Medulla oblongata (tissue), 1 donor: ENCODE measurements at regions not wholly inside any gene's neighbourhood (a gene's known extent, or its start where the extent isn't known, plus 50 kb on each side); places are given as distances from the start of the nearest gene placed in this dataset.

ENCODE experiments used
- DNase-seq: peaks from one replicate; pipeline ENCODE4 v3.0.0-alpha.2; 2015; ENCODE audit errors: extremely low spot score

DNA sequence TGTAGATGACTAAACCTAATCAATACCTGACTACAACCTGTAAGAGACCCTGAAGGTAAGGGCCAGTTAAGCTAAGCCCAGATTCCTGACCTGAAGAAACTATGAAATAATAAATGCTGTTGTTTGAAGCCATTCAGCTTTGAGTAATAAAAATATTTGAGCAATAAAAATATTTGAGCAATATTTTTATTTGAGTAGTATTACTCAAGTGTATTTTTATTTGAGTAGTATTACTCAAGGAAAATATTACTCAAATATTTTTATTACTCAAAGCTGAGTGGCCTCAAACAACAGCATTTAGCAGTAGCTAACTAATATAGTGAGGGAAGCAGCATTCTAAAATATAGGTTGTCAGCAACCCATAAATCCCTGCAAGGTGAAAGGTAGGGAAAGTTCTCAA is 143.8 kb upstream of the RARB start:
- no peak for DNase-seq

DNA sequence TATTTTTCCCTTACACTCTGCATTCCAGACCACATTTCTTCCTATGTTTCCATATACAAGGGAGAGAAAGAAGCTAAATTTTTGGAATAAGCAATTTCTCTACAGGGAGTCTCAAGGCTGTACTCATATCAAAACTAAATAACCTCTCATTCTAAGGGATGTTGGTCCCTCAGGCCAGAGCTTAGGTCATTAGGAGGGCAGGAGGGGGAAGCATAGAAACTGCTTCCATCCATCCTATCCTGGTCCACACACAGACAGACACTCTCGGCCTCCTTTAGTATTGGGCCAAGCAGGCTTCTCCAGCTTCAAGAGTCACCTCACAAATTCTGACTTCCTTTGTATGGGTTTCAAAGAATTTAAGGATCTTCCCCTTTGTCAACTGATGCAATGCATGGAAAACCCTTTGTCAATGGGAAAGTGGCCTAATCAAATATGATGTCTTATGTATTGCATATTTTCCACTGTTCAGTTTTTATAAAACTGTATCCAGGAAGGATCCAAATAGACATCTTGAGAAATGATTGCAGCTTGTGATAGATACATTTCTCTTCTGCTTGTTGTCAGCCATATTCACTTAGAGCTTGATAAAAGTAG is 140.7 kb upstream of the RARB start:
- no peak for DNase-seq

DNA sequence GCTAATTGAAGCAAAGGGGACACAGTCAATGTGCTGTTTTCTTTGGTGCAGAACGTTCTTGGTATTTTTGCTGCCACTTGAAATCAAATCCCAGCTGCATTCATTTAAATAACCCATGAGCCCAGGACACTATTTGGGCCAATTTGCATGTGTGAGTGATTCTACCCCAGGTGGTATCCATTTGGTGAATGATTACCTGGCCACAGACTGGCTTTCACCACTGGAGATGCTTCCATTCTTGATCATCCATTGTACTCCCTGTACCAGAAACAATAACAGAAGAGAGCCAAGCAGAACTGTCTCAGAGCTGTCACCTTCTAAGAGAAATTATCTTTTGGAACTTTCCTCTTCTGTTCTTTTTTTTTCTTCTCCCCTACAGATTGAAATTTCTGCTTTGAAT is 139.7 kb upstream of the RARB start:
- DNase-seq, result no peak

DNA sequence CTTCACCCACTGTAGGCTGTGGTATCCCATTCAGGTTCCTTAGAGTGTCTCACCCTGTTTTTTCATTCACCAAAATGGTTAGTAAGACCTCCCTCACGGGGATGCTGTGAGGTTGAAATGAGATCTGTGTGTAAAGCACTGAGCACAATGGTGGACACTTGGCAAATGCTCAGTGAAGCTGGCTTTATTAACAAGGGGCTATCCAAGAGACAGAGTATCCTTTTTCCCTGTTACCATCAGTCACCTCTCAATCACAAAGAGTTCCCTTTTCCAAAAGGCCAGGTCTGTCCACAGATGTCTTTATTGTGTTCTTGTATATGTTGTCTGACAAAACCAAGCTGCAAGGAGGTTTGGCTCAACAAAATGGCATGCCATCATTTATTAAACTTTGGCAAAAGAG is 138.9 kb upstream of the RARB start:
- no peak for DNase-seq

DNA sequence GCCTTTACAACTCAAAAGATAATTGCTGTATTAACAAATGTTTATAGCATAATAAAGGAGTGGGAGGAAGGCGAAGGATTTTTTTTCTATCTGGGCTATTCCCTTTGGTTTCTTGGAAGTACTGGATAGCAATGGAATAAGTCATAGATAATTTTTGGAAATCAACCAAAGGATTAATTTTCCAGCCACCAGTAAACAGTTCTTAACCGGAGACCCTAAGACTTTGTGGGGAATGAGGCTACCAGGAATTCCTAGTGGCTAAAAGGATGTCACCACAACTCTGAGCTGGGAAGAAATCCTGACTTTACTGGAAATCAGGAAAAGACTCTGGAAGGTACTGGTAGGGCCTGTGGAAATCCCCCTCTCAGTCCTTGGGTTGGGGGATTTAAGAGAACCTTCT is 138.4 kb upstream of the RARB start:
- DNase-seq, result no peak

DNA sequence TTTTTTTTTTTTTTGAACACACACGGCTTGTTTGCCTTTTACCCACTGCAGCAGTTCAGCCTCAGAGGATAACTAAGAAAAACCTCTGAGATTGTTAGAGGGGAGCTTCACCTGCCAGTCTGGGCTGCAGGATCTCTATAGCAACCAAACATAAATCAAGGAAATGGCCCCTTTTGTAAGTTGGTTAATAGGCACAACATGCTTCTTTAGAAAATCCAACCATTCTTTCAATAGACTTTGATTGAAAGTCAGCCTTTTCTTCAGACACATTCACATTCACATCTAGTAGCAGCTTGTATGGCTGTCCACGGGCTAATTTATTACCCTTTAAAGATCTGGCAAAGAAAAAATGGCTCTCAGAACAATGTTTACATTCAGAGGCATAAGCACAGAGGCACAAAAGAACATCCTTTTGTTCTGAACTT is 136.6 kb upstream of the RARB start:
- peak; percentile 31 for DNase-seq

DNA sequence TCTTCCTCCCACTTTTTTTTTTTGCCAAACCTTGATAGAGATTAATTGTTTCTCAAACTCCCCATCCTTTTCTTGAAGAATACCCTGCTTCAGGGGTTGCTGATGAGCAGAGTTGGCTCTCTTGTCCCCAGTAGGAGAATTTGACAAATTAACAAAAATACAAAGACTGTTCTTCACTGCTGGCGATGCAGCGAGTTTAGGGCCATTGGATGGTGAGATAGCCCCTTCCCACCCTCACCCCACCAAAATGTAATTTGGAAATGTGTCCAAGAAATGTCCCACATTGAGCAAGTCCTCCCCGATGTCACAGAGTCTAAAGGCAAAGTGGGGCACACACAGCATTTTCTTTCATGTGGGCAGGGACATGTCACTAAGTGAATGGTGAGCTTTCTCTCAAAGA is 136.0 kb upstream of the RARB start:
- DNase-seq, result no peak

DNA sequence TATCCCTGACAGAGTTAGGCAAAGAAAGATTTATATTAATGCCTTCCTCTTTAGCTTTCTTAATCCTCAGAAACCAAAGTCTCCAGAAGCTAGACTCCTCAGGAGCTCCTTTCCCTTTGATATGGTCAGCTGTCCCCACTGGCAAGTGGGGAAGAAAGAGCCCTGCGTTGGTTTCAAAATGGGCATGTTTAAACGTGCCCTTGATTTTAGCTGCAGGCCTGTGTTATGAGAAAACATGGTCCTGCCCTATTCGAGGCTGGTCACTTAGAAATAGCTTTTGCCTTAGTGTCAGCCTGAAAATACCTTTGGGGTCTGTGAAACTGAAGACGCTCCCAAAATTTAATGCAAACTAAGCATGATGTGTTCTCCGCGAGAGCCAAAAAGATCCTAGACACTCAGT is 135.5 kb upstream of the RARB start:
- no peak for DNase-seq

DNA sequence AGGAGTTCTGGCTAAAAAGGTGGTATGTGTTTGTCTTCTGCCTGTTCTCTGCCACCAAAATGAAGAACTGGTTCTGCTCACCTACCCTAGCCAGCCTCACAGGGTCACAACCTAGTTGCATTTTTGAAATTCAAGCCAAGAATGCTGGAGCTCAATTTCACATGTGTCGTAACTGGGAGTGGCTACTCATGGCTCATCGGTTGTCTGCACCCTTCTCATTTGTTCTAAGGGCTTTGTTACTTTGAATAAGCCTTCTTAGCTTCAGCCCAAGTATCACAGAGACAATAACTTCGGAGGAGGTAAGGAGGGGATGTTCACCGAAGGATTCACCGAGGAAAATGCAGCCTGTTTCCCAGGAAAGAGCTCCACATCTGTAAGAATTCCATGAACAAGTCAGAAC is 134.3 kb upstream of the RARB start:
- no peak for DNase-seq

DNA sequence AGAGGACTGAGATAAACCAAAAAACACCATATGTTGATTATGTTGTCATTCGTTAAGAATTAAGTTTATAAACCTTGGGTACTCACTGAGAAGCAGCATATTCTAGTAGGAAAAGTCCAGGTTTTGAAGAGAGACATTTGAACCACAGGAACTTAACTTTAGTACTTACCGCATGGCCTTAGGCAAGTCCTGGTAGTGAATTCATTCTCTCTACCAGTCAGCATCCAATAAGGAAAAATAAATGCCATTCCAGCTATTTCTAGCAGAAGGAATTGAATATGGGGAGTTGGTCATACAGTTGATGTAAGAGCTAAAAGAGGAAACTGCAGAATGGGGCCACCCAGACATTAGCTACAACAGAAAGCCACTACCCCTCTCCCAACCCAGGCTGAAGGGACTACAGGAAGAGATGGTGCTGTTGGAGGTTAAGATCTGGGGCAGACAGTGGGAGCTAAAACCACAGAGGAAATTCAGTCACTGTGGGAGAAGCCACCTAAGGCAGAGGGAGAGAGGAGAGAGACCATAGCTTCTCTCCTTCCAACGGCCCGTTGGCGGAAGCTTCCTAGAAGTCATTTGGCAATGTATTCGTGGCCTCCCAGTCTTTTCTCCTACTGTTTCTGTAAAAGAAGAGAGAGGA is 133.8 kb upstream of the RARB start:
- no peak for DNase-seq

DNA sequence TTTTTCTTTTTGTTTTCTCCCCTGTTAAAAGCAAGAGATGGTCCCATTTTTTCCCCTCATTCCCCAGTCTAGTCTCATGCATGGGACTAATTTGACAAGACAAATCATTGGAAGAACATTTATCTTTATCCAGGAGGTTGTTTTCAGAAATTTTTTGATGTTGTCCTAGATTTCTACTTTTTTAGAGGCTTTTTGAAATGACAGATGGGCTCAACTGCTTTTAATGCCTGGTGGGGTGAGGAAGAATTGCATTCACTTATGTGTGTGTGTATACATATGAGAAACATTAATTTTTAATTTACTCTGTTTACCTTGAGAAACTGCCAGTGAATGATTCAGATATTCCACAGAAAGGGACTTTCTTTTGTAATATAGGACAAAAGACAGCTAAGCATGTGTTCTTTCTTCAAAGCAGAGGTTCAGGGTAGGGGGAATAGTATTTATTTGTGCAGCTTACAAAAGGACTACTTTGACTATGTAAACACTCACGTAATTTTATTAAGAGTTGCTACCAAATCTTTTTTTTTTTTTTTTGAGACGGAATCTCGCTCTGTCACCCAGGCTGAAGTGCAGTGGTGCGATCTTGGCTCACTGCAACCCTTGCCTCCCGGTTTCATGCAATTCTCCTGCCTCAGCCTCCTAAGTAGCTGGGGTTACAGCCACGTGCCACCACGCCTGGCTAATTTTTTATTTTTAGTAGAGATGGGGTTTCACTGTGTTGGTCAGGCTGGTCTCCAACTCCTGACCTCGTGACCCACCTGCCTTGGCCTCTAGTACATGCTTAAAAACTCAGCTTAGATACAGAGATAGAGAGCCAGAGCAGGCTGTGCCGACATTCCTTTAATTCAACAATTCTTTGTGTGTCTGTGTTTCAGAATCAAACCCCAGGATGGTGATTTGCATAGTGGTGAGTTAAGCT is 130.1 kb upstream of the RARB start:
- no peak for DNase-seq

DNA sequence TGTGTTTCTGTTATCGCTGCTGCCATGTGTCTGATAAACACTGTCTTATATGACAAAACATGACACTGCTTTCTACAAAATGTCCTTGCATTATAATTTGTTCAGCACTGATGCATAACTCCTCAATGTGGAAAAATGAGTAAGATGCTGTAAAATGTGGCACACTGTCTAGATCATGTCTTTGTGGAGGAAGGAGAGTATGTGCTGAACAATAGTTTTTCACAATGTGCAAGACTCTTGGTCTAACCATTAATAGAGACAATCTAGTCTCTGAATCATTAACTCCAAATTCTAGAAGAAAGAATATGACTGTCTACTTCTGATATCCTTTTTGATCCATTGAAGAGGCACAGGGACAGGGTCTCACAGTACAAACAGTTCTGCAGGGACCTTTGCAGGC is 127.9 kb upstream of the RARB start:
- no peak for DNase-seq

DNA sequence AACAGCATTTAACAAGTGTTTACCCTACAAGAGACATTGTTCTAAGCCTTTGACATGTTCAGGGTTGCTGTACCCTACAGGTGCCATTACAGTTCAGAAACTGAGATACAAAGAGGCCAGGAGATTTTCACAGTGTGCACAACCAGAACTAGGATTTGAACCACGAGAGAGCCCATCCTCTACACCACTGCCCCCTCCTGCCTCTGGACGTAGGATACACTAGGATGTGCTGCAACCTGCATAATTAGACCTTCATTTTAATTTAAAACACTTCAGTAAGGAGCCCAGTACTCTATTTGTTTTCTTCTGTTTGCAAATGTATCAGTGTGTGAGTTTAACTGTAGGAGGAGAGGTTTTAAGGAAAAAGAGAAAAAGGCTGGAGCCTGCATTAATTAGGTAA is 123.1 kb upstream of the RARB start:
- no peak for DNase-seq

DNA sequence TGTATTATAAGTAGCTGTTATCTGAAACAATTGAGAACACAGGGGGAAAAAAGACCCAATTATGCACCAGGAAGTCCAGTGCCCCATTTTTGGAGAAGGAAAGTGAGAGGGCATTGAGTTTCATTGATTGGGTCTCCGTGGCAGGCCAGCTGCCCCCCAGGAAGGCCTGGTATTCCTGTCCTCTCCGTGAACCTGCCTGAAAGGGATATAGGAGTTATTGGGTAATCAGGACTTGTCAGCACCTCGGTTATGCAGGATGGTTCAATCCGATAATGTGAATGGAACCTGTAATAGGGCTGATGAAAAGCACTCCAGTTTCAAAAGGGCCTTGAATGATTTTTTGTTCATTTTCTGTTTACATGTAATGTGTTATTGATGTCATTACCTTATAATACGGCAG is 122.0 kb upstream of the RARB start:
- no peak for DNase-seq

DNA sequence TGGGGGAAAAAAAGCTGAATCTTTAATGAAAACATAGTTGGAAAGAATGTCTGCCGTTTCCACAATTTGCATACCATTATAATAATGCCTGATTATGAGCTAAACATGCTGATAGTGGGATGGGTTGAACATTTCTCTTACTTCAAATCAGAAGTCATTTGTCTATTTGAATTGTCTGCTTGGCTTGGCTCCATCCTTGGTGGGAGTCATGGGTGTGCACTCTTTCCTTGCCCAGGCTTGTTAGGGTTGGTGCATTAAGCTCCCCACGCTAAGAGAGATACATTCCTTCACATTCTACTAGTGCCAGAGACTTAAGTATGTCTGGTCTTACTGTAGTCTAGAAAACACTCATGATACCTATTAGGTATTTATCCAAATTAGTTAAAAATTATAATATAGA is 121.4 kb upstream of the RARB start:
- DNase-seq, result no peak

DNA sequence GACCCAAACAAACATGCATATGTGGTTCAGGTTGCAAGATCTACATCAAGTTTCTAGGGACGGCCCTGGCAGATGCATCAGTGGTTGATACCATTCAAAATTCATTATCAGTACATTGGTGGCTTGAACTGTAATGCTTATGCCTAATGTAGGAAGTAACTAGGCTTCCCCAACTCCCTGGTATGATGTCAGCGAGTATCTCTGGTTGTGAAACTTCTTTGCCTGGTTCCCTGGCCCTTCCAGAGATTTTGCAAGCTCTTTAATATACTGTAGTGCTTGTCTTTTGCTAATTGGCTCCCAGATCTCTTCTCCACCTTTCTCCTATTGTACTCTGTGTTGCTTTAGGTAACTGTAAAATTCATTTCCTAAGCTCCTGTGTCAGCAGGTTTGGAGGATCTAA is 114.8 kb upstream of the RARB start:
- no peak for DNase-seq

DNA sequence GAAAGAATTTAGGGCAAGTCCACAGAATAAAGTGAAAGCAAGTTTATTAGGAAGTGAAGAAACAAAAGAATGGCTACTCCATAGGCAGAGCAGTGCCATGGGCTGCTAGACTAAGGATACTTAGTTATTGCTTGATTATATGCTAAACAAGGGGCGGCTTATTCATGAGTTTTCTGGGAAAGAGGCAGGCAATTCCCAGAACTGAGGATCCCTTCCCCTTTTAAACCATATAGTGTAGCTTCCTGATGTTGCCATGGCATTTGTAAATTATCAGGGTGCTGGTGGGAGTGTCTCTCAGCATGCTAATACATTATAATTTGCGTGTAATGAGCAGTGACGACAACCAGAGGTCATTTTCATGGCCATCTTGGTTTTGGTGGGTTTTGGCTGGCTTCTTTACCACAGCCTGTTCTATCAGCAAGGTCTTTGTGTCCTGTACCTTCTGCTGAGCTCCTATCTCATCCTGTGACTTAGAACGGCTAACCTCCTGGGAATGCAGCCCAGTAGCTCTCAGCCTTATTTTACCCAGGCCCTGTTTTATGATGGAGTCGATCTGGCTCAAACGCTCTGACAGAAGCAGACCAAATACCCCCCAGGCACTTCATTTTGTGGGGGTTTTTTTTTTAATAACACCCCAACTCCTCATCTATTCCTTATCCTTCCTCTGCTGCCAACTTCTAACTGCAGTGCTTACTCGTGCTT is 103.0 kb upstream of the RARB start:
- DNase-seq, result no peak

DNA sequence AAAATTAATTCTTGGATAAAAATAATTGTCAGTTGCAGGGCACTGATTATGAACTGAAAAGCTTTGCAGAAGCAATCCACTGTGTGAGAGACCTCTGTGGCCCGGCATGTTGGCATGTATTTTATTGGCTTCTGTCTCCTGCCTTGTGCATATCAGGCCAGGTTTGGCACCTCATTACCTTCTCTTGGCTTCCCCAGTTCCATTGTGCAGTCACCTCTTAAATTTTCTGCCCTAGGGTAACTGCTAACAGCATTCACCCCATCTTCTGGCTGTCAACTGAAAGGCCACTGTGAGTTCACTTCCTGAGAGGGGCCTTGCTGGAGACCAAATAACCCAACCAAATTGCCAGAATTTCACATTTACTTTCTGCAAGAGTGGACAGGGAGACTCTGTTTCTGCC is 92.7 kb upstream of the RARB start:
- DNase-seq, result no peak

DNA sequence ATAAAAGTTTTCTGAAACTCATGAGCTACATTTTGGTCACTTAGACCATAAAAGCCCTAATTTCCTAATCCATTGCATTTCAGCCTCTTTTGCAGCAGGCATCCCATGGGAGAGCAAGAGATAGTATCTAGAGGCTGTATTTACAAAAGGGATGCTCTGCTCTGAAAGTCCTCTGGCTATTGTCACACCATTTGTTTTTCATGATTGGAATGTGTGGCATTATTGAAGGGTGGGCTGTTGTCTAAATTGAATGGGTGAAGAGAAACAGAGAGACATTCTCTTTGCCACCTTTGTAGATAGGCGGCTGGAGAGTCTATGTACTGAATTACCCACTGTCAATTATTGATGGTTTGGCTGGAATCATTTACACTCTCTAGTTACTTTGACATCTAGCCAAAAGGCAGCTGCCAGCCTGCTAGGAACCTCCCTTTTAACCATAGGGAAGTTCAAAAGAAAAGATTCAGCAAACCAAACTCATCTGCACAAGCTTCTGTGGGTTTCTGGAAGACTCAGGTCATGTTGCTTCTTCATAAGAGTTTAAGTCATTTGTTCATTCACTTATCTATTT is 89.8 kb upstream of the RARB start:
- no peak for DNase-seq

DNA sequence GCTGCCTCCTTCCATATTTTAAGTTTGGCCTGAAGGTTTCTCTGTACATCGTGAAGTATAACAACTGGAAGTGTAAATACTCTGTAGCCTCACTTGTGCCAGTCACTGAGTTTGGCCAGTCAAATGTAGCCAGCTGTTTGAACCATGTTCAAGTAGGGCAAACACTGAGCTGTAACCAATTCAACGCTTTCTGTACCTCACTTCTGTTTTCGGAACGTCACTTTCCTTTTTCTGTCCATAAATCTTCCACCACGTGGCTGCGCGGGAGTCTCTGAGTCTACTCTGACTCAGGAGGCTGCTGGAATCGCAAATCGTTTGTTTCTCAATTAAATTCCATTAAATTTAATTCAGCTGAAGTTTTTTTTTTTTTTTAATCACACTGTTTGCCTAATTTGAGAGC is 88.8 kb upstream of the RARB start:
- DNase-seq, result no peak

DNA sequence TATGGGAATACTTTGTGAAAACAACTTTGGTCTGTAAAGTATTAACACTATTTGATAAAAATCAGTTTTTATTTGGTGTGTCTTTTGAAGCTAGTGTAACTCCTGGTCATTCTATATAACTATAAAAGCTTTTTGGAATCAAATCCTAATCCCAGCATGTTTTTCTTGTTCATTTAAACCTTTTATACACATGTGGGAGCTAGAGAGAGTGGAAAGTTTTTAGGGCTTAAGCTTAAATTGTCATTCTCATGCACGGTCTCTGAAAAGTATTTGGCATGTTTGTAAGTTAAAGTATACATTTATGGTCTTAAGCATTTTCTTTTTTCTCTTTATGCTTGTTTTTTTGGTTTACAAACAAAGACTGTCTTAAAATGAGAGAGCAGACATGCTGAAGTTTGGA is 83.4 kb upstream of the RARB start:
- DNase-seq, result no peak

DNA sequence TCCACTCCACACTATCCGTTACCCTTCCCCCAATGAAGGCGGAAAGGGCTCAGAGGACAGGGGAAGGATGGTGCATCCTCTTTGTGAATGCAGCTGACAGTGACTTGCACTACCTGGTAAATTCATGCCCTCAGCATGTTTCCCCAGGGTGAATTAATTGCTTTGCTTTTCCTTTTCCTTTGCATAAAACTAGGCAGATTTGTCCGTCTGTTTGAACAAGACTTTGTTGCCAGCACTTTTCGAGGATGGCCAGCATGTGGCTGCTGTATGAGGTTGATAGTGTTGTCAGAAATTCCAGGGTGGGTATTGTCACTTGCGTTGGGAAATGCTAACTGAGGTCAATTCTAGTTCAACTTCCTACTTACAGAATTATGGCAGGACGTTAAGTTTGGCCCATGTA is 79.0 kb upstream of the RARB start:
- DNase-seq, result no peak
